ENCODE measurements at regions not wholly inside any gene's neighbourhood (a gene's known extent, or its start where the extent isn't known, plus 50 kb on each side); places are given as distances from the start of the nearest gene placed in this dataset.

- TF ChIP-seq EZH2 (IDR thresholded peaks at IDR 0.05; ENCODE audit: low read length, missing control alignments), result no peak
- DNase-seq (ENCODE audit: low read depth in 2 of 2), result no peak
- Histone ChIP-seq H3K9me3 (ENCODE audit: control insufficient read depth, insufficient read depth, low read depth, low read length) (no peaks in the 10 kb centered on the region), H3K4me3 (replicated peaks in 1 of 4; ENCODE audit: control extremely low read depth in 1 of 4, insufficient read depth in 1 of 4, low read depth in 3 of 4, low read length in 4 of 4) (no peak overlapping the region), H3K9ac (ENCODE audit: insufficient read depth, low read length) (no peak overlapping the region), H3K4me2 (ENCODE audit: extremely low read depth, insufficient read depth, low read length) (no peak overlapping the region), H3K36me3 (ENCODE audit: control insufficient read depth, insufficient read depth, low read length) (no peaks in the 10 kb centered on the region), H2AFZ (ENCODE audit: low read length) (no peak overlapping the region), H3K4me1 (ENCODE audit: control insufficient read depth, extremely low read depth, insufficient read depth, low read length) (no peaks in the 10 kb centered on the region), H3K27me3 (ENCODE audit: control insufficient read depth, insufficient read depth, low read length) (no peaks in the 10 kb centered on the region), H3K27ac (ENCODE audit: insufficient read depth, low read length) (no peak overlapping the region), H4K20me1 (ENCODE audit: control insufficient read depth, extremely low read depth, insufficient read depth, low read length) (no peaks in the 10 kb centered on the region), H3K79me2 (ENCODE audit: control insufficient read depth, insufficient read depth, low read length) (no peaks in the 10 kb centered on the region)
Observed at GRCh38 chr9:135324329-135324728, 155.3 kb upstream of the PPP1R26 start.

- TF ChIP-seq EZH2 (IDR thresholded peaks at IDR 0.05; ENCODE audit: low read length, missing control alignments), result no peak
- no peak for TF ChIP-seq CTCF (conservative IDR thresholded peaks at IDR 0.05 in 1 of 2, IDR thresholded peaks at IDR 0.05 in 1 of 2; ENCODE audit: low read depth in 1 of 2, low read length in 2 of 2)
- no peaks in the 10 kb centered on the region for H4K20me1 ChIP-seq (ENCODE audit: control insufficient read depth, extremely low read depth, insufficient read depth, low read length)
- H3K27me3 ChIP-seq (ENCODE audit: control insufficient read depth, insufficient read depth, low read length), result no peaks in the 10 kb centered on the region
- H2AFZ ChIP-seq (ENCODE audit: low read length), result no peak overlapping the region
- no peak for DNase-seq (ENCODE audit: low read depth in 2 of 2)
- H3K9me3 ChIP-seq (ENCODE audit: control insufficient read depth, insufficient read depth, low read depth, low read length), result no peaks in the 10 kb centered on the region
- no peak overlapping the region for H3K4me3 ChIP-seq (replicated peaks in 1 of 4; ENCODE audit: control extremely low read depth in 1 of 4, insufficient read depth in 1 of 4, low read depth in 3 of 4, low read length in 4 of 4)
- no peaks in the 10 kb centered on the region for H3K36me3 ChIP-seq (ENCODE audit: control insufficient read depth, insufficient read depth, low read length)
- no peak overlapping the region for H3K9ac ChIP-seq (ENCODE audit: insufficient read depth, low read length)
- H3K4me2 ChIP-seq (ENCODE audit: extremely low read depth, insufficient read depth, low read length), result no peak overlapping the region
- H3K27ac ChIP-seq (ENCODE audit: insufficient read depth, low read length), result no peak overlapping the region
- no peaks in the 10 kb centered on the region for H3K79me2 ChIP-seq (ENCODE audit: control insufficient read depth, insufficient read depth, low read length)
- H3K4me1 ChIP-seq (ENCODE audit: control insufficient read depth, extremely low read depth, insufficient read depth, low read length), result no peaks in the 10 kb centered on the region
Observed at GRCh38 chr9:135326141-135326540, 153.4 kb upstream of the PPP1R26 start.

- H3K27me3 ChIP-seq (ENCODE audit: control insufficient read depth, insufficient read depth, low read length), result no peaks in the 10 kb centered on the region
- no peaks in the 10 kb centered on the region for H3K79me2 ChIP-seq (ENCODE audit: control insufficient read depth, insufficient read depth, low read length)
- no peaks in the 10 kb centered on the region for H3K36me3 ChIP-seq (ENCODE audit: control insufficient read depth, insufficient read depth, low read length)
- no peak for DNase-seq (ENCODE audit: low read depth in 2 of 2)
- H2AFZ ChIP-seq (ENCODE audit: low read length), result no peak overlapping the region
- H3K27ac ChIP-seq (ENCODE audit: insufficient read depth, low read length), result no peak overlapping the region
- H3K4me3 ChIP-seq (replicated peaks in 1 of 4; ENCODE audit: control extremely low read depth in 1 of 4, insufficient read depth in 1 of 4, low read depth in 3 of 4, low read length in 4 of 4), result no peak overlapping the region
- no peaks in the 10 kb centered on the region for H3K4me1 ChIP-seq (ENCODE audit: control insufficient read depth, extremely low read depth, insufficient read depth, low read length)
- no peaks in the 10 kb centered on the region for H3K9me3 ChIP-seq (ENCODE audit: control insufficient read depth, insufficient read depth, low read depth, low read length)
- no peak overlapping the region for H3K4me2 ChIP-seq (ENCODE audit: extremely low read depth, insufficient read depth, low read length)
- H4K20me1 ChIP-seq (ENCODE audit: control insufficient read depth, extremely low read depth, insufficient read depth, low read length), result no peaks in the 10 kb centered on the region
- H3K9ac ChIP-seq (ENCODE audit: insufficient read depth, low read length), result no peak overlapping the region
- no peak for TF ChIP-seq CTCF (conservative IDR thresholded peaks at IDR 0.05 in 1 of 2, IDR thresholded peaks at IDR 0.05 in 1 of 2; ENCODE audit: low read depth in 1 of 2, low read length in 2 of 2)
- TF ChIP-seq EZH2 (IDR thresholded peaks at IDR 0.05; ENCODE audit: low read length, missing control alignments), result no peak
Observed at GRCh38 chr9:135326633-135327152, 152.9 kb upstream of the PPP1R26 start.
